Keratinocyte (primary cell): ENCODE measurements at regions not wholly inside any gene's neighbourhood (a gene's known extent, or its start where the extent isn't known, plus 50 kb on each side); places are given as distances from the start of the nearest gene placed in this dataset.

Experiments
- DNase-seq: peaks from one replicate; pipeline ENCODE4 v3.0.0-alpha.2; 2011; ENCODE audit warnings: low read depth, missing footprints, low spot score
- FAIRE-seq: peaks from 2 replicates; lab custom pipeline; 2011; peaks lifted over from hg19 to GRCh38; lab: Jason Lieb, UNC
- H2AFZ ChIP-seq: 2 replicates; pipeline ENCODE4 v1.6.0; 2012; ENCODE audit warnings: low read length, control low read depth, inconsistent platforms; ENCODE audit not compliant: control insufficient read depth
- H3K27ac ChIP-seq: 2 replicates; pipeline ENCODE4 v1.5.1; 2011; ENCODE audit warnings: low read length; ENCODE audit not compliant: control insufficient read depth, insufficient read depth
- H3K27me3 ChIP-seq: 3 replicates; pipeline ENCODE4 v1.6.0; 2011; ENCODE audit warnings: low read length; ENCODE audit not compliant: control insufficient read depth, insufficient read depth; ENCODE audit errors: extremely low read depth
- H3K36me3 ChIP-seq, 2 experiments: 2 replicates in 1 of 2; 3 replicates in 1 of 2; pipeline ENCODE4 v1.5.1; 2011; ENCODE audit warnings: low read length in 2 of 2, mild to moderate bottlenecking in 1 of 2; ENCODE audit not compliant: control insufficient read depth in 2 of 2, insufficient read depth in 2 of 2; ENCODE audit errors: extremely low read depth in 1 of 2
- H3K4me1 ChIP-seq: 3 replicates; pipeline ENCODE4 v1.5.1; 2011; ENCODE audit warnings: low read length; ENCODE audit not compliant: control insufficient read depth, insufficient read depth; ENCODE audit errors: extremely low read depth
- H3K4me2 ChIP-seq: 3 replicates; pipeline ENCODE4 v1.6.0; 2011; ENCODE audit warnings: low read depth, low read length; ENCODE audit not compliant: control insufficient read depth, insufficient read depth; ENCODE audit errors: extremely low read depth
- H3K4me3 ChIP-seq, 3 experiments: fragments of 200-600 bp in 1 of 3; sonication (generic) in 1 of 3; 2 replicates in 2 of 3; 3 replicates in 1 of 3; pipeline ENCODE4 v1.5.1; 2011 to 2016; ENCODE audit warnings: low read length in 3 of 3, mild to moderate bottlenecking in 3 of 3, control low read depth in 2 of 3, inconsistent platforms in 1 of 3, low read depth in 1 of 3, mixed read lengths in 1 of 3, mixed run types in 1 of 3, moderate library complexity in 1 of 3; ENCODE audit not compliant: control insufficient read depth in 2 of 3, insufficient read depth in 2 of 3; ENCODE audit errors: extremely low read depth in 1 of 3
- H3K79me2 ChIP-seq: 2 replicates; pipeline ENCODE4 v1.6.0; 2012; ENCODE audit warnings: low read length; ENCODE audit not compliant: control insufficient read depth, insufficient read depth
- H3K9ac ChIP-seq: 3 replicates; pipeline ENCODE4 v1.6.0; 2011; ENCODE audit warnings: low read length; ENCODE audit not compliant: control insufficient read depth, insufficient read depth; ENCODE audit errors: extremely low read depth
- H3K9me1 ChIP-seq: 3 replicates; pipeline ENCODE4 v1.6.0; 2011; ENCODE audit warnings: low read length; ENCODE audit not compliant: control insufficient read depth, insufficient read depth; ENCODE audit errors: extremely low read depth
- H3K9me3 ChIP-seq: 2 replicates; pipeline ENCODE4 v1.5.1; 2012; ENCODE audit warnings: low read depth, low read length; ENCODE audit not compliant: control insufficient read depth
- H4K20me1 ChIP-seq: 3 replicates; pipeline ENCODE4 v1.6.0; 2011; ENCODE audit warnings: low read length; ENCODE audit not compliant: control insufficient read depth, insufficient read depth; ENCODE audit errors: extremely low read depth
- CTCF ChIP-seq, 3 experiments: IDR thresholded peaks in 1 of 3; conservative IDR thresholded peaks in 1 of 3; optimal IDR thresholded peaks in 1 of 3; 2 replicates in 2 of 3; 3 replicates in 1 of 3; pipeline versions ENCODE3 to v1.5.1; 2011; ENCODE audit warnings: low read length in 3 of 3, mild to moderate bottlenecking in 3 of 3, moderate library complexity in 2 of 3, control low read depth in 1 of 3, inconsistent platforms in 1 of 3; ENCODE audit not compliant: insufficient read depth in 2 of 3; ENCODE audit errors: extremely low read depth in 1 of 3
- EZH2 ChIP-seq: IDR thresholded peaks from one replicate; pipeline ENCODE4 v1.6.1; 2012; ENCODE audit warnings: inconsistent platforms, mild to moderate bottlenecking, low read length, moderate library complexity
- dilution Hi-C: fragments of 300-500 bp; cut with MboI; formaldehyde crosslinking; loops from one replicate; pipeline ENCODE4 v1.7.0; 2020; ENCODE audit warnings: low sequenced_read_pairs; ENCODE audit not compliant: extremely low pct_ligation_motif_present

GRCh38 chr5:96017951-96018350 is 56.3 kb upstream of the ELL2 start:
- no peak overlapping the region for H3K4me2 ChIP-seq
- H3K9me3 ChIP-seq = no peaks in the 10 kb centered on the region
- H3K36me3 ChIP-seq = no peaks in the 10 kb centered on the region
- H3K9ac ChIP-seq = no peak overlapping the region
- no peaks in the 10 kb centered on the region for H3K27me3 ChIP-seq
- H3K4me1 ChIP-seq = peaks cover 2% of the 10 kb centered on the region
- FAIRE-seq (no peak), DNase-seq (no peak)
- dilution Hi-C loops = no loop called here
- no peaks in the 10 kb centered on the region for H3K9me1 ChIP-seq
- no peak overlapping the region for H2AFZ ChIP-seq
- no peak overlapping the region for H3K27ac ChIP-seq
- no peak overlapping the region for H3K4me3 ChIP-seq
- H4K20me1 ChIP-seq = no peaks in the 10 kb centered on the region
- TF ChIP-seq CTCF (optimal IDR thresholded peaks at IDR 0.05 in 1 of 3, IDR thresholded peaks at IDR 0.05 in 1 of 3, conservative IDR thresholded peaks at IDR 0.05 in 1 of 3; ENCODE audit: extremely low read depth in 1 of 3, insufficient read depth in 2 of 3, low read length in 3 of 3) (no peak), EZH2 (no peak)
- H3K79me2 ChIP-seq = no peaks in the 10 kb centered on the region

GRCh38 chr5:96016216-96016615 is 54.6 kb upstream of the ELL2 start:
- Histone ChIP-seq H3K4me3 (no peak overlapping the region), H3K27me3 (no peaks in the 10 kb centered on the region), H3K4me2 (no peak overlapping the region), H2AFZ (no peak overlapping the region), H3K79me2 (no peaks in the 10 kb centered on the region), H4K20me1 (no peaks in the 10 kb centered on the region), H3K27ac (no peak overlapping the region), H3K9me1 (no peaks in the 10 kb centered on the region), H3K9ac (no peak overlapping the region), H3K9me3 (no peaks in the 10 kb centered on the region), H3K36me3 (no peaks in the 10 kb centered on the region), H3K4me1 (peaks cover 8% of the 10 kb centered on the region)
- DNase-seq (no peak), FAIRE-seq (no peak)
- dilution Hi-C loops = no loop called here
- TF ChIP-seq EZH2 (no peak), CTCF (optimal IDR thresholded peaks at IDR 0.05 in 1 of 3, IDR thresholded peaks at IDR 0.05 in 1 of 3, conservative IDR thresholded peaks at IDR 0.05 in 1 of 3; ENCODE audit: extremely low read depth in 1 of 3, insufficient read depth in 2 of 3, low read length in 3 of 3) (no peak)
